ENCODE measurements at regions not wholly inside any gene's neighbourhood (a gene's known extent, or its start where the extent isn't known, plus 50 kb on each side); places are given as distances from the start of the nearest gene placed in this dataset.

GRCh38 chr13:73449252-73449651, 390.4 kb downstream of the KLF5 start:
- peaks cover 9% of the 10 kb centered on the region for H3K4me1 Mint-ChIP-seq (ENCODE audit: low read depth)
- no peak overlapping the region for H3K4me3 Mint-ChIP-seq (ENCODE audit: unreplicated experiment)
- no peak for DNase-seq (ENCODE audit: low spot score)
- no peak for TF ChIP-seq CTCF (IDR thresholded peaks at IDR 0.05)
- H3K27ac Mint-ChIP-seq (ENCODE audit: unreplicated experiment): no peak overlapping the region
- H3K9me3 Mint-ChIP-seq (ENCODE audit: low read depth): peaks cover 11% of the 10 kb centered on the region
- no peaks in the 10 kb centered on the region for H3K36me3 Mint-ChIP-seq (ENCODE audit: low read depth)
- no peaks in the 10 kb centered on the region for H3K27me3 Mint-ChIP-seq (ENCODE audit: low read depth)

GRCh38 chr13:73440296-73440895, 381.6 kb downstream of the KLF5 start:
- Mint-ChIP-seq H3K27ac (ENCODE audit: unreplicated experiment) (no peak overlapping the region), H3K36me3 (ENCODE audit: low read depth) (peaks cover 6% of the 10 kb centered on the region), H3K9me3 (ENCODE audit: low read depth) (peaks cover 33% of the 10 kb centered on the region), H3K4me3 (ENCODE audit: unreplicated experiment) (no peak overlapping the region), H3K4me1 (ENCODE audit: low read depth) (no peaks in the 10 kb centered on the region), H3K27me3 (ENCODE audit: low read depth) (peaks cover 2% of the 10 kb centered on the region)
- no peak for DNase-seq (ENCODE audit: low spot score)
- no peak for TF ChIP-seq CTCF (IDR thresholded peaks at IDR 0.05)

- Mint-ChIP-seq H3K4me3 (ENCODE audit: unreplicated experiment) (no peak overlapping the region), H3K27me3 (ENCODE audit: low read depth) (peaks cover 3% of the 10 kb centered on the region), H3K36me3 (ENCODE audit: low read depth) (peaks cover 4% of the 10 kb centered on the region), H3K4me1 (ENCODE audit: low read depth) (peaks cover 8% of the 10 kb centered on the region), H3K9me3 (ENCODE audit: low read depth) (peaks cover 28% of the 10 kb centered on the region), H3K27ac (ENCODE audit: unreplicated experiment) (no peak overlapping the region)
- DNase-seq (ENCODE audit: low spot score): no peak
- TF ChIP-seq CTCF (IDR thresholded peaks at IDR 0.05): no peak
Measured at GRCh38 chr13:73433890-73434289, 375.1 kb downstream of the KLF5 start.

GRCh38 chr13:73433458-73433857, 374.7 kb downstream of the KLF5 start:
- DNase-seq (ENCODE audit: low spot score): no peak
- H3K4me3 Mint-ChIP-seq (ENCODE audit: unreplicated experiment): no peak overlapping the region
- TF ChIP-seq CTCF (IDR thresholded peaks at IDR 0.05): no peak
- peaks cover 4% of the 10 kb centered on the region for H3K36me3 Mint-ChIP-seq (ENCODE audit: low read depth)
- H3K9me3 Mint-ChIP-seq (ENCODE audit: low read depth): peaks cover 27% of the 10 kb centered on the region
- no peak overlapping the region for H3K27ac Mint-ChIP-seq (ENCODE audit: unreplicated experiment)
- peaks cover 13% of the 10 kb centered on the region for H3K4me1 Mint-ChIP-seq (ENCODE audit: low read depth)
- peaks cover 3% of the 10 kb centered on the region for H3K27me3 Mint-ChIP-seq (ENCODE audit: low read depth)

GRCh38 chr13:73429701-73430100, 370.9 kb downstream of the KLF5 start:
- no peak for DNase-seq (ENCODE audit: low spot score)
- peaks cover 1% of the 10 kb centered on the region for H3K27me3 Mint-ChIP-seq (ENCODE audit: low read depth)
- peaks cover 8% of the 10 kb centered on the region for H3K9me3 Mint-ChIP-seq (ENCODE audit: low read depth)
- TF ChIP-seq CTCF (IDR thresholded peaks at IDR 0.05): no peak
- H3K36me3 Mint-ChIP-seq (ENCODE audit: low read depth): peaks cover 1% of the 10 kb centered on the region
- H3K4me3 Mint-ChIP-seq (ENCODE audit: unreplicated experiment): no peak overlapping the region
- H3K4me1 Mint-ChIP-seq (ENCODE audit: low read depth): peaks cover 28% of the 10 kb centered on the region
- no peak overlapping the region for H3K27ac Mint-ChIP-seq (ENCODE audit: unreplicated experiment)

All from chondrocyte (in vitro differentiated cells).